Mucosa of rectum (tissue), 2 donors: ENCODE measurements at regions not wholly inside any gene's neighbourhood (a gene's known extent, or its start where the extent isn't known, plus 50 kb on each side); places are given as distances from the start of the nearest gene placed in this dataset.

ENCODE experiments used
- H3K27ac ChIP-seq, 2 donors: one replicate each; pipeline ENCODE4 v1.7.0; 2013; ENCODE audit warnings: inconsistent platforms in 2 of 2, low read depth in 2 of 2, low read length in 2 of 2
- H3K27me3 ChIP-seq, 2 donors: one replicate each; pipeline ENCODE4 v1.7.0; 2013; ENCODE audit warnings: low read length in 2 of 2; ENCODE audit not compliant: control insufficient read depth in 2 of 2, insufficient read depth in 2 of 2
- H3K36me3 ChIP-seq, 2 donors: one replicate each; pipeline ENCODE4 v1.7.0; 2013; ENCODE audit warnings: low read length in 2 of 2; ENCODE audit not compliant: control insufficient read depth in 2 of 2, insufficient read depth in 2 of 2
- H3K4me1 ChIP-seq, 2 donors: one replicate each; pipeline ENCODE4 v1.7.0; 2013; ENCODE audit warnings: low read length in 2 of 2, mild to moderate bottlenecking in 1 of 2; ENCODE audit not compliant: control insufficient read depth in 2 of 2, insufficient read depth in 2 of 2
- H3K4me3 ChIP-seq, 2 donors: one replicate each; pipeline ENCODE4 v1.7.0; 2013; ENCODE audit warnings: low read length in 2 of 2
- H3K9ac ChIP-seq, 2 donors: one replicate each; pipeline ENCODE4 v1.7.0; 2013; ENCODE audit warnings: low read length in 2 of 2, low read depth in 1 of 2, mild to moderate bottlenecking in 1 of 2
- H3K9me3 ChIP-seq, 2 donors: one replicate each; pipeline ENCODE4 v1.7.0; 2013; ENCODE audit warnings: low read length in 2 of 2; ENCODE audit not compliant: control insufficient read depth in 2 of 2
- donor health status: healthy.
- donor health status: Normal muscosa, but diverticular disease.

GRCh38 chr13:26495750-26496149 lies 61.7 kb upstream of the WASF3 start:
- Histone ChIP-seq H3K36me3 (no peaks in the 10 kb centered on the region), H3K4me1 (no peaks in the 10 kb centered on the region), H3K9ac (no peak overlapping the region), H3K27ac (no peak overlapping the region), H3K27me3 (peaks cover 0 to 10% of the 10 kb centered on the region in 2 donors), H3K4me3 (no peak overlapping the region), H3K9me3 (no peaks in the 10 kb centered on the region)

GRCh38 chr13:26497968-26498511 lies 59.4 kb upstream of the WASF3 start:
- peaks cover 0 to 10% of the 10 kb centered on the region in 2 donors for H3K27me3 ChIP-seq
- H3K9ac ChIP-seq: no peak overlapping the region
- H3K27ac ChIP-seq: no peak overlapping the region
- no peaks in the 10 kb centered on the region for H3K36me3 ChIP-seq
- H3K4me3 ChIP-seq: no peak overlapping the region
- no peaks in the 10 kb centered on the region for H3K4me1 ChIP-seq
- no peaks in the 10 kb centered on the region for H3K9me3 ChIP-seq

DNA sequence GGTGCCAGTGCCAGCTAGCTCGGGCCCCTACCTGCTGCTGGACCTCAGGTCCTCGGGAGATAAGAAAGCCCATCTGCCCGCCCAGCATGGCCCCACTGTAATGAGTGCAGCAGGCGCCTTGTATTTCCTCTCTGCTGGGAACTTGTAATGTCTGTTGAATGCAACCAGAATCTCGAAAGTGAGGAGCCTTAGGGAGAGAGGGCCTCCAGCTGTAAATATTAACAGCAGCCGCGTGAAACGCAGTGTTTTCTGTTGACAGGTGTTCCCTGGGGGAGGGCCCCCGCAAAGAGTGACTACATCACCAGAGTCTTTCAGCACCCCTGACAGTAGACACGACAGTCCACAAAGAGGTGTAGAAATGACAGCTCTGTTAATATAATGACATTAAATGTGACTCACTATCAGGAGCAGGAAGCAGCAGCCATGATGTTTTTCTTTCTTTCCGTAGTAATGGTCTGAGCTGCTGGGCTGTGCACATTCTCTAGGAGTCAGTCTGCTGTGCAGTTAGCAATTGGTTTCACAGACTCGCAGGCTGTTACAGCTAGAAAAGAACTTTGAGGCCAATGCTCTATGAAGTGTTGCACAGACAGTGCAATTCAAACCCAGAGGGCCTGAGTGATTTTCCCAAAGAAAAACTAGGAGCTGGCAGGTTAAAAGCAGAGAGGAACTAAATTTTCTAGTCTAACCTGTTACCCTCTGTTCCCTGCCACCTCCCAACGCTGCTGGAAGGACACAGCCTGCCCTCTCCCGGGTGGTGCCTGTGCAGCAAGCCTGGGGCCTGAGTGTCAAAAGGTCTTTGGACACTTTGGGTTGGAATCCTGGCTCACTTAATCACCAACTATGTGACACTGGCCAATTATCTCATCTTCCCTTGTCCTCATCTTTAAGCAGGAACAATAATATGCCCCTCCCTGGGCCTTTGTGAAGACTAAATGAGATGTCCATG lies 58.6 kb upstream of the WASF3 start:
- no peaks in the 10 kb centered on the region for H3K36me3 ChIP-seq
- H3K27me3 ChIP-seq: peaks cover 0 to 10% of the 10 kb centered on the region in 2 donors
- H3K27ac ChIP-seq: no peak overlapping the region
- H3K4me3 ChIP-seq: no peak overlapping the region
- no peak overlapping the region for H3K9ac ChIP-seq
- H3K4me1 ChIP-seq: no peaks in the 10 kb centered on the region
- no peaks in the 10 kb centered on the region for H3K9me3 ChIP-seq

DNA sequence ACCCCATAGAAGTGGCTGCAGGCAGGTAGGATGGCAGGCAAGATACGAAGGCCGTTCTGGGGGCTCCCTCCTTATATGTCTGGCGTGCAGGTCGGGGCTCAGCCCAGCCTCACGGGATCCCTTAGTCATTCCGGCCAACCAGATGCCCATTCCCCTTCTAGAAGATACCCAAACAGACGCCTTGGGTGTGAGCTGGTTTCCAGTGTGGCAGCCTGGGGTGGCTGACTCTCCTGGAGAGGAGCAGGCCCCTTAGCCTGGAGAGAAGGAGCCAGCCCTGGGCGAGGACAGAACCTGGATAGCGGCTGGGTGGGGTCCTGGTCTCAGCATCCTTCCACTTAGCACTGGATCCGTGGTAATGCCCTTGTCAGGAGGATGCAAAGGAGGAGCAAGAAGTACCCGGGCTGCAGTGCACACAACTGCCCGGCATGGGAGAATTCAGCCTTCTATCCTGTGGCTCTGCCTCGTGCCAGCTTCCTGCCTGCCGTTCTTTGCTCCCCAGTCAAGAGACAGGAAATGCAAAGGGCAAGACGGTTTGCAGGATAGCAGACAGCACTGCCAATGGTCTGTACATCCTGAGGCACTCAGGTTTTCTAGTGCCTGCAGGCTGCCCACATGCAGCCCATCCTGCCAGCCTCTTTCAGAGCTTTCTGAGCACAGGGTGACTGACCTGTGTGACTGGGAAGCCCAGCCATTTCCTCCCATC lies 56.7 kb upstream of the WASF3 start:
- no peaks in the 10 kb centered on the region for H3K36me3 ChIP-seq
- no peaks in the 10 kb centered on the region for H3K9me3 ChIP-seq
- H3K27ac ChIP-seq: no peak overlapping the region
- no peaks in the 10 kb centered on the region for H3K4me1 ChIP-seq
- peaks cover 0 to 6% of the 10 kb centered on the region in 2 donors for H3K27me3 ChIP-seq
- no peak overlapping the region for H3K4me3 ChIP-seq
- no peak overlapping the region for H3K9ac ChIP-seq

DNA sequence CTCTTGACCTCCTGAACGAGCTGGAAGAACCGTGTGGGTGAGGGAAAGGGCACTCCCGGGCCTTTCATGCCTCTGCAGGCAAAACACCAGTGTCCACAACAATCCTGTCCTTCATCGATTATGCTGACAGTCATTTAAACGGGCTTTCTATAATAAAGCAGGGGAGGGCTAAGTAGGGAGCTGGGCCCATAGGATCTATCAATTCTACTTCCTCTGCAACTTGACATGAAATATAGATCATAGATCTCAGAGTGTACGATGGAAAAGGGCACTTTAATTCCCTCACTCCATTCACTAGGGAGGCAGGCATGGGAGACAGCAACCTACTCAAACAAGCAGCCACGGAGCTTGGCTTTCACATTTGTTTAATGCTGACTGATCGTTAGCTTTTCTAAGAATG lies 55.8 kb upstream of the WASF3 start:
- Histone ChIP-seq H3K4me1 (no peaks in the 10 kb centered on the region), H3K36me3 (no peaks in the 10 kb centered on the region), H3K4me3 (no peak overlapping the region), H3K27me3 (peaks cover 0 to 6% of the 10 kb centered on the region in 2 donors), H3K27ac (no peak overlapping the region), H3K9me3 (no peaks in the 10 kb centered on the region), H3K9ac (no peak overlapping the region)

GRCh38 chr13:26502826-26503225 lies 54.7 kb upstream of the WASF3 start:
- H3K9me3 ChIP-seq: no peaks in the 10 kb centered on the region
- H3K36me3 ChIP-seq: no peaks in the 10 kb centered on the region
- H3K4me1 ChIP-seq: no peaks in the 10 kb centered on the region
- no peak overlapping the region for H3K4me3 ChIP-seq
- H3K27ac ChIP-seq: no peak overlapping the region
- peaks cover 0 to 2% of the 10 kb centered on the region in 2 donors for H3K27me3 ChIP-seq
- no peak overlapping the region for H3K9ac ChIP-seq

- Histone ChIP-seq H3K9me3 (no peaks in the 10 kb centered on the region), H3K4me3 (no peak overlapping the region), H3K4me1 (no peaks in the 10 kb centered on the region), H3K27me3 (no peaks in the 10 kb centered on the region), H3K36me3 (no peaks in the 10 kb centered on the region), H3K9ac (no peak overlapping the region), H3K27ac (no peak overlapping the region)
These were observed 53.5 kb upstream of the WASF3 start for GRCh38 chr13:26503826-26504594.
